Neural cell (in vitro differentiated cells): ENCODE measurements at regions not wholly inside any gene's neighbourhood (a gene's known extent, or its start where the extent isn't known, plus 50 kb on each side); places are given as distances from the start of the nearest gene placed in this dataset.

Experiments used
- CTCF ChIP-seq: fragments of 450-650 bp; IDR thresholded peaks from 2 replicates; pipeline ENCODE4 v1.5.1; 2014; ENCODE audit warnings: antibody characterized with exemption, mild to moderate bottlenecking, moderate library complexity; ENCODE audit not compliant: poor library complexity, severe bottlenecking
- EP300 ChIP-seq: fragments of 450-650 bp; conservative IDR thresholded peaks from 2 replicates; pipeline ENCODE4 v1.6.1; 2014; ENCODE audit warnings: antibody characterized with exemption, mild to moderate bottlenecking, moderate library complexity; ENCODE audit not compliant: poor library complexity, severe bottlenecking
- POLR2AphosphoS5 ChIP-seq: IDR thresholded peaks from 2 replicates; pipeline ENCODE4 v1.6.1; 2012
- REST ChIP-seq: IDR thresholded peaks from 2 replicates; pipeline ENCODE4 v1.6.1; 2012; ENCODE audit warnings: borderline replicate concordance

- TF ChIP-seq REST = no peak
- no peak for TF ChIP-seq CTCF
- TF ChIP-seq EP300 = no peak
- no peak for TF ChIP-seq POLR2AphosphoS5
Observed at GRCh38 chr9:3768712-3769457, 243.1 kb upstream of the RFX3 start.
